GM12864 (cell line): ENCODE measurements at regions not wholly inside any gene's neighbourhood (a gene's known extent, or its start where the extent isn't known, plus 50 kb on each side); places are given as distances from the start of the nearest gene placed in this dataset.

Experiments used
- DNase-seq: peaks from one replicate; pipeline ENCODE4 v3.0.0-alpha.2; 2011; ENCODE audit warnings: low read depth
- H3K4me3 ChIP-seq: 2 replicates; pipeline ENCODE4 v1.5.1; 2011; ENCODE audit warnings: mild to moderate bottlenecking, low read depth, low read length, control low read depth
- TF ChIP-seq, protein P1 (sequence below): IDR thresholded peaks from 2 replicates; pipeline ENCODE4 v1.5.1; 2011; ENCODE audit warnings: low read depth, mild to moderate bottlenecking, moderate library complexity, low read length, control low read depth, inconsistent platforms; ENCODE audit errors: missing control alignments

DNA sequence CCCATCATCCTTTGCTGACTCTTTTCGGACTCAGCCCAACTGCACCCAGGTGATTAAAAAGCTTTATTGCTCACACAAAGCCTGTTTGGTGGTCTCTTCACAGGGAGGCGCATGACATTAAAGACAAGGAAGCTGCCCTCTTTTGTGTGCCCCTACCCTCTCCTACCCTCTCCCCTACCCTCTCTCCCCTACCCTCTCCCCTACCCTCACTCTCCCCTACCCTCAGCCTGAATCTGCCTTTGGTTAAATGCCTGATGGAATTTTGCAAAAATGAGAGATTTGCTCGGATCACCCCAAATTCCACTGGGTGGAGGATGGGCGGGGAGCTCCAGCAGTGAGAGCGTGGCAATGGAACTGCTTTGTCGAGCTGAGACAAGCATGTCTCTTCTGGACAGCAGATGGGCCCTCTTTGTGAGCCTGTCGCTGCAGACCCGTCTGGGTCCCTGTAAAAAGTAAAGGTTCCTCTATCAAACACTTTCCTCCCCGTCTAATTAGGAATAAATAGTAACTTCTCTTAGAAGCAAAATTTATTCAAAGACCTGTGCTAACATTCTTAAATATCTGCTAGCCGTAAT lies 76.4 kb upstream of the MLN start:
- TF ChIP-seq, protein P1, sequence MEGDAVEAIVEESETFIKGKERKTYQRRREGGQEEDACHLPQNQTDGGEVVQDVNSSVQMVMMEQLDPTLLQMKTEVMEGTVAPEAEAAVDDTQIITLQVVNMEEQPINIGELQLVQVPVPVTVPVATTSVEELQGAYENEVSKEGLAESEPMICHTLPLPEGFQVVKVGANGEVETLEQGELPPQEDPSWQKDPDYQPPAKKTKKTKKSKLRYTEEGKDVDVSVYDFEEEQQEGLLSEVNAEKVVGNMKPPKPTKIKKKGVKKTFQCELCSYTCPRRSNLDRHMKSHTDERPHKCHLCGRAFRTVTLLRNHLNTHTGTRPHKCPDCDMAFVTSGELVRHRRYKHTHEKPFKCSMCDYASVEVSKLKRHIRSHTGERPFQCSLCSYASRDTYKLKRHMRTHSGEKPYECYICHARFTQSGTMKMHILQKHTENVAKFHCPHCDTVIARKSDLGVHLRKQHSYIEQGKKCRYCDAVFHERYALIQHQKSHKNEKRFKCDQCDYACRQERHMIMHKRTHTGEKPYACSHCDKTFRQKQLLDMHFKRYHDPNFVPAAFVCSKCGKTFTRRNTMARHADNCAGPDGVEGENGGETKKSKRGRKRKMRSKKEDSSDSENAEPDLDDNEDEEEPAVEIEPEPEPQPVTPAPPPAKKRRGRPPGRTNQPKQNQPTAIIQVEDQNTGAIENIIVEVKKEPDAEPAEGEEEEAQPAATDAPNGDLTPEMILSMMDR: no peak
- no peak overlapping the region for H3K4me3 ChIP-seq
- DNase-seq: no peak

GRCh38 chr6:33878562-33878961 lies 74.8 kb upstream of the MLN start:
- no peak overlapping the region for H3K4me3 ChIP-seq
- TF ChIP-seq, protein P1: no peak
- DNase-seq: no peak

GRCh38 chr6:33877982-33878535 lies 74.3 kb upstream of the MLN start:
- TF ChIP-seq, protein P1: no peak
- no peak for DNase-seq
- H3K4me3 ChIP-seq: no peak overlapping the region

GRCh38 chr6:33875696-33876095 lies 71.9 kb upstream of the MLN start:
- TF ChIP-seq, protein P1: no peak
- no peak for DNase-seq
- H3K4me3 ChIP-seq: no peak overlapping the region

DNA sequence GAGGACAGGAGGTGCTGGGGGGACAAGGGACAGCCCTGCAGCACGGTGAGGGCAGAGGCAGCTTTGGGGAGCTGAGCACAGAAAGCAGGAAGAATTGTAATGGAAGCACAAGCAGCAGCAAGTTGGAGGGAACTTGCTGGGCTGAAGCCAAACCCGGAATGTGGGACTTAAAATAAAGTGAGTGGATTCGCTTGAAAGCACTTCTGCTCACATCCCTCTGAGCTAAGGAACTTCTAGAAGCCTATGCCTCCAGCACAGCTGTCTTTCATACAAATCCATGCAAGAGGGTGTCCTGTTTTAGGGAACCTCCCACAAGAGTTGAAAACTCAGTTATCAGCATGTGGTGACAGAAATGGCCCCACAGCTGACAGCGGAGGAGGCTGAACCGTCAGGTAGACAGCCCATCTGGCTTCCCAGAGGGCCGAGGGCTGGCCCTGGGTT lies 71.4 kb upstream of the MLN start:
- TF ChIP-seq, protein P1: no peak
- H3K4me3 ChIP-seq: no peak overlapping the region
- no peak for DNase-seq

- TF ChIP-seq, protein P1: no peak
- DNase-seq: no peak
- H3K4me3 ChIP-seq: no peak overlapping the region
Observed at GRCh38 chr6:33874136-33874760, 70.4 kb upstream of the MLN start.
